ENCODE measurements at regions not wholly inside any gene's neighbourhood (a gene's known extent, or its start where the extent isn't known, plus 50 kb on each side); places are given as distances from the start of the nearest gene placed in this dataset.

DNA sequence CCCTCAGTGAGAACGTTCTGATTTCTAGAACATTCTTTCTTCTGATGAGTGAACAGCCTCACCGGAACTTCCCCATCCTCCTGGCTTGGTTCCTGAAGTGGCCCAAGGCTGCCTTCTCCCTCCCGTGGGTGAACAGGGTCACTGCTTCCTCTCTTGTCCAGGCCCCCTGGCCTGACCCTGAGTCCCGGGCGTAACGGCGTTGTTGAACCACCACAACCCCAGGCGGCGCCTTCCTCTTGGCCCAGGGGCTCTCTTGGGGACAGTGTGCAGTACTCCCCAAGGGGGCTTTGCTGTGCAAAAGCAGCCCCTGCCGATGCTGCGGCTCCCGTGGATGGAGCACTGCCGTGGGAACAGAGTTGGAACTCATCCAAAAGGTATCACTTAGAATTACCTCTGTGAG is 147.2 kb downstream of the TSN start:
- Histone ChIP-seq H3K36me3 (ENCODE audit: low read depth) (no peaks in the 10 kb centered on the region), H3K79me2 (ENCODE audit: low read depth) (no peaks in the 10 kb centered on the region), H3K27me3 (ENCODE audit: insufficient read depth, low read depth) (peaks cover 98% of the 10 kb centered on the region), H3K4me1 (replicated peaks; ENCODE audit: insufficient read depth) (no peaks in the 10 kb centered on the region), H2AFZ (no peak overlapping the region), H3F3A (ENCODE audit: insufficient read depth, low read depth) (no peaks in the 10 kb centered on the region), H3K4me2 (no peak overlapping the region), H3K9me3 (ENCODE audit: insufficient read depth, low read depth) (no peaks in the 10 kb centered on the region), H3K4me3 (no peak overlapping the region), H4K20me1 (ENCODE audit: insufficient read depth) (no peaks in the 10 kb centered on the region), H3K27ac (no peak overlapping the region), H3K9me2 (ENCODE audit: insufficient read depth) (no peaks in the 10 kb centered on the region)
- intact Hi-C loops (cut with micrococcal nuclease; ENCODE audit: unreplicated experiment), result no loop called here
- TF ChIP-seq, protein P1, sequence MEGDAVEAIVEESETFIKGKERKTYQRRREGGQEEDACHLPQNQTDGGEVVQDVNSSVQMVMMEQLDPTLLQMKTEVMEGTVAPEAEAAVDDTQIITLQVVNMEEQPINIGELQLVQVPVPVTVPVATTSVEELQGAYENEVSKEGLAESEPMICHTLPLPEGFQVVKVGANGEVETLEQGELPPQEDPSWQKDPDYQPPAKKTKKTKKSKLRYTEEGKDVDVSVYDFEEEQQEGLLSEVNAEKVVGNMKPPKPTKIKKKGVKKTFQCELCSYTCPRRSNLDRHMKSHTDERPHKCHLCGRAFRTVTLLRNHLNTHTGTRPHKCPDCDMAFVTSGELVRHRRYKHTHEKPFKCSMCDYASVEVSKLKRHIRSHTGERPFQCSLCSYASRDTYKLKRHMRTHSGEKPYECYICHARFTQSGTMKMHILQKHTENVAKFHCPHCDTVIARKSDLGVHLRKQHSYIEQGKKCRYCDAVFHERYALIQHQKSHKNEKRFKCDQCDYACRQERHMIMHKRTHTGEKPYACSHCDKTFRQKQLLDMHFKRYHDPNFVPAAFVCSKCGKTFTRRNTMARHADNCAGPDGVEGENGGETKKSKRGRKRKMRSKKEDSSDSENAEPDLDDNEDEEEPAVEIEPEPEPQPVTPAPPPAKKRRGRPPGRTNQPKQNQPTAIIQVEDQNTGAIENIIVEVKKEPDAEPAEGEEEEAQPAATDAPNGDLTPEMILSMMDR (conservative IDR thresholded peaks at IDR 0.05), result no peak
- no peak for TF ChIP-seq EZH2 (IDR thresholded peaks at IDR 0.05; ENCODE audit: low read depth)
- CTCF ChIA-PET, result interaction anchor here (0.6 kb wide), 1 partner anchor 150 kb away, joined by 3 read pairs; no protein-coding TSS in a partner anchor
- DNase-seq, result no peak
- no TSS peak for BruUV-seq (replicated peaks)
- POLR2A ChIA-PET (ENCODE audit: unreplicated experiment), result no interaction called here

DNA sequence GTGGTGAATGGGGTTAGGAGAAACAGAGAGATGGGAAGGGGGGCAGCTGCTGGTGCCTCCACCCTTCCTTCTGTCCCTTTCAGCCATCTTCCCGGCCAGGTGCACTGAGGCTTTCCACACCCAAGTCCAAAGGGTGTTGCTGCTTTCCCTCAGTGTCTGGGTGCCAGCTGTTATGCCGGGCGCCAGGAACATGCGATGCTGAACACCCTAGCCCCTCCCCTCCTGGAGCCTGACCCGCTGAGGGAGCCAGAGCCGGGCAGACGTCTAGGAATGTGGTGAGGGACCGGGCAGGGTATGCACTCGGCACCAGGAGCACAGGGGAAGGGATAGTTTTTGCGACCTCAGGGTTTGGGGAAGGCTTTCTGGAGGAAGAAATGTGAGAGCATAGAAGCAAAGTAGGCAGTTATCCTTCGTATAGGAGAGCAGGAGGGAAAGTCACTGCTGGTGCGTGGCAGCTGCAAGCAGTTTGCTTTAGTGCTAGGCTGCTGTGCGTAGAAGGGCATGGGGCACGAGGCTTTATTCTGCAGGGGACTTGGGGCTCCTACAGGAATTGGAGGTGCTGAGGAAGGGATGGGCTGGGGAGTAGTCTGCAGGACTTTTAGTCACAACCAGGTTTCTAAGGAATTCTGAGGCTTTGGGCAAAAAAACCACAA is 147.7 kb downstream of the TSN start:
- DNase-seq, result no peak
- intact Hi-C loops (cut with micrococcal nuclease; ENCODE audit: unreplicated experiment), result no loop called here
- H3K9me2 ChIP-seq (ENCODE audit: insufficient read depth), result no peaks in the 10 kb centered on the region
- H3K4me2 ChIP-seq, result no peak overlapping the region
- TF ChIP-seq, protein P1 (conservative IDR thresholded peaks at IDR 0.05), result no peak
- no peak for TF ChIP-seq EZH2 (IDR thresholded peaks at IDR 0.05; ENCODE audit: low read depth)
- no TSS peak for BruUV-seq (replicated peaks)
- ChIA-PET POLR2A (ENCODE audit: unreplicated experiment) (no interaction called here), CTCF (interaction anchor here (0.6 kb wide), 1 partner anchor 150 kb away, joined by 3 read pairs; no protein-coding TSS in a partner anchor)
- H3K79me2 ChIP-seq (ENCODE audit: low read depth), result no peaks in the 10 kb centered on the region
- no peaks in the 10 kb centered on the region for H3K36me3 ChIP-seq (ENCODE audit: low read depth)
- H3K27me3 ChIP-seq (ENCODE audit: insufficient read depth, low read depth), result peaks cover 98% of the 10 kb centered on the region
- no peak overlapping the region for H3K4me3 ChIP-seq
- no peak overlapping the region for H3K27ac ChIP-seq
- H3K4me1 ChIP-seq (replicated peaks; ENCODE audit: insufficient read depth), result no peaks in the 10 kb centered on the region
- H2AFZ ChIP-seq, result no peak overlapping the region
- no peaks in the 10 kb centered on the region for H3F3A ChIP-seq (ENCODE audit: insufficient read depth, low read depth)
- no peaks in the 10 kb centered on the region for H4K20me1 ChIP-seq (ENCODE audit: insufficient read depth)
- H3K9me3 ChIP-seq (ENCODE audit: insufficient read depth, low read depth), result no peaks in the 10 kb centered on the region

DNA sequence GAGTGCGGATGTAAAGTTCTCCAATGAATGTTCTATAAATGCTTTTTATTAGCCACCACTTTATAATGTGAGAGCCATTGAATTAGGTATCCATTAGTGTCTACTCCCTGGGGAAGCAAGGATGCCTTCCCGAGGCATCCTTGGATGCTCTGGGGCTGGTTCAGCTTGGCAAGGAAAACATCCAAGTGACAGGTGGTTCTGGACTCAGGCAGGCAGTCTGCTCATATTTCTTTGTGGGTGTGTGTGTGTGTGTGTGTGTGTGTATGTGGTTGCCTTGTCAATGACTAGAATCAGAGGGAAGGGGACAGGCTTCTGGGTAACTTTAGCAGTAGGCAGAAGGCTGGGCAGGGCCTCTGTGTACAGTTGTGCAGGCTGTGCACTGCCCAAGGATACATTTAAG is 149.2 kb downstream of the TSN start:
- H3K9me3 ChIP-seq (ENCODE audit: insufficient read depth, low read depth), result no peaks in the 10 kb centered on the region
- no peak for DNase-seq
- H3K4me3 ChIP-seq, result no peak overlapping the region
- intact Hi-C loops (cut with micrococcal nuclease; ENCODE audit: unreplicated experiment), result no loop called here
- ChIA-PET POLR2A (ENCODE audit: unreplicated experiment) (no interaction called here), CTCF (no interaction called here)
- no peak for TF ChIP-seq EZH2 (IDR thresholded peaks at IDR 0.05; ENCODE audit: low read depth)
- TF ChIP-seq, protein P1 (conservative IDR thresholded peaks at IDR 0.05), result no peak
- no peak overlapping the region for H2AFZ ChIP-seq
- no peaks in the 10 kb centered on the region for H3K9me2 ChIP-seq (ENCODE audit: insufficient read depth)
- no peak overlapping the region for H3K4me2 ChIP-seq
- no peak overlapping the region for H3K27ac ChIP-seq
- no TSS peak for BruUV-seq (replicated peaks)
- H3F3A ChIP-seq (ENCODE audit: insufficient read depth, low read depth), result no peaks in the 10 kb centered on the region
- H3K79me2 ChIP-seq (ENCODE audit: low read depth), result no peaks in the 10 kb centered on the region
- no peaks in the 10 kb centered on the region for H4K20me1 ChIP-seq (ENCODE audit: insufficient read depth)
- H3K27me3 ChIP-seq (ENCODE audit: insufficient read depth, low read depth), result peaks cover 98% of the 10 kb centered on the region
- H3K4me1 ChIP-seq (replicated peaks; ENCODE audit: insufficient read depth), result no peaks in the 10 kb centered on the region
- H3K36me3 ChIP-seq (ENCODE audit: low read depth), result no peaks in the 10 kb centered on the region

All from PC-9 (cell line).